ENCODE measurements at regions not wholly inside any gene's neighbourhood (a gene's known extent, or its start where the extent isn't known, plus 50 kb on each side); places are given as distances from the start of the nearest gene placed in this dataset.

DNA sequence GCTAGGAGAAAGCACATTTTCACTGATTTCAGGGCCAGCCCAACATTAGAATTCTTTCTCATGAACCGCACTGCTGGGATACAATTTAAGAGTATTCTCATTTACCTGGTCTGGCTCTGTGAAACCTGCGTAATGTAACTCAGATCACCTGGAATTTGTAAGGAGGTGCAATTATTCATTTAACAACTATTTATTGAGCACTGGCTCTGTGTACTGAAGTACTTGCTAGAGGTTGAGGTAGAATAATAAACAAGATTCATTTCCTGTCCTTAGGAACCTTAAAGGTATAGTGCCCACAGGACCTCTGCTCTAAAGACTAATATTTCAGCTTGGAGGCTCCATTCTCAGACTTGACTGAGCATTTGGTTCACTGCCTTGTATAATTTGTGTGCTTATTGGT, 242.2 kb upstream of the ZPLD1 start:
- no peak overlapping the region for H3K4me3 ChIP-seq (ENCODE audit: low read depth, low read length)
- TF ChIP-seq, protein P1, sequence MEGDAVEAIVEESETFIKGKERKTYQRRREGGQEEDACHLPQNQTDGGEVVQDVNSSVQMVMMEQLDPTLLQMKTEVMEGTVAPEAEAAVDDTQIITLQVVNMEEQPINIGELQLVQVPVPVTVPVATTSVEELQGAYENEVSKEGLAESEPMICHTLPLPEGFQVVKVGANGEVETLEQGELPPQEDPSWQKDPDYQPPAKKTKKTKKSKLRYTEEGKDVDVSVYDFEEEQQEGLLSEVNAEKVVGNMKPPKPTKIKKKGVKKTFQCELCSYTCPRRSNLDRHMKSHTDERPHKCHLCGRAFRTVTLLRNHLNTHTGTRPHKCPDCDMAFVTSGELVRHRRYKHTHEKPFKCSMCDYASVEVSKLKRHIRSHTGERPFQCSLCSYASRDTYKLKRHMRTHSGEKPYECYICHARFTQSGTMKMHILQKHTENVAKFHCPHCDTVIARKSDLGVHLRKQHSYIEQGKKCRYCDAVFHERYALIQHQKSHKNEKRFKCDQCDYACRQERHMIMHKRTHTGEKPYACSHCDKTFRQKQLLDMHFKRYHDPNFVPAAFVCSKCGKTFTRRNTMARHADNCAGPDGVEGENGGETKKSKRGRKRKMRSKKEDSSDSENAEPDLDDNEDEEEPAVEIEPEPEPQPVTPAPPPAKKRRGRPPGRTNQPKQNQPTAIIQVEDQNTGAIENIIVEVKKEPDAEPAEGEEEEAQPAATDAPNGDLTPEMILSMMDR (conservative IDR thresholded peaks at IDR 0.05; ENCODE audit: low read depth, low read length) = no peak
- DNase-seq (ENCODE audit: low read depth) = no peak

DNA sequence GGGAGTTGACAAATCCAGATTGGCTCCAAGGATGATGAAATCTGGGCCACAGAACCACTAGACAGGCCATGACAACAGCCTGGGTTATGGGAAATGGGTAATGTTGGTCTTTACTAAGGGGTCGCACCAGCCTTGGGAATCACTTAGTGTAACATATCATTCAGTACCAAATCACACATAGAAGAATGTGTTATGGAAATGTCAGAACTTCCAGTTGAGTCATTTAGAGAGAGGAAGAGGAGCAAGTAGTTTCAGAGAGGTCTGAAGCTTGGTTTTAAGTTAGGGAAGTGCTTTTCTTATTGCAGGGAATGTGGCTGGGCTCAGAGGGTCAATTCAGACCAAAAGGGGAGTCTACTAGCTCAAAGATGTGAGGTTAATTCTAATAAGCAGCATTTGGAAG, 241.6 kb upstream of the ZPLD1 start:
- TF ChIP-seq, protein P1 (conservative IDR thresholded peaks at IDR 0.05; ENCODE audit: low read depth, low read length) = no peak
- no peak for DNase-seq (ENCODE audit: low read depth)
- no peak overlapping the region for H3K4me3 ChIP-seq (ENCODE audit: low read depth, low read length)

DNA sequence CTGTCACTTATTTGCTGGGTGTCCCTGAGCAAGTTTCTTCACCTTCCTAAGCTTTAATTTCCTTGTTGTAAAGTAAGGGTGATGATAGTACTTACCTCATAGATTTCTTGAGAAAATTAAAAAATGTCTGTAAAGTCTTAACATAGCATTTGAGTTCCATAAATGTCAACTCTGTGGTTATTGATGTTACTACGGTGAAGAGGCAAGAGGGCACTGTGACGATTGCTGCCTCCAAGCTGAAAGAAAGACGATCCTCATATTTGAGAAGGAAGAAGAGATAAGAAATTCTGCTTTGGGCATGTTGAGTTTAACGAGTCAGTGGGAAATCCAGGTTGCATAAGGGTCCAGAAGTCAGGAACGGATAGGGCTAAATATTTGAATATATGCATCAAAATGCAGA, 240.8 kb upstream of the ZPLD1 start:
- TF ChIP-seq, protein P1 (conservative IDR thresholded peaks at IDR 0.05; ENCODE audit: low read depth, low read length) = no peak
- H3K4me3 ChIP-seq (ENCODE audit: low read depth, low read length) = no peak overlapping the region

DNA sequence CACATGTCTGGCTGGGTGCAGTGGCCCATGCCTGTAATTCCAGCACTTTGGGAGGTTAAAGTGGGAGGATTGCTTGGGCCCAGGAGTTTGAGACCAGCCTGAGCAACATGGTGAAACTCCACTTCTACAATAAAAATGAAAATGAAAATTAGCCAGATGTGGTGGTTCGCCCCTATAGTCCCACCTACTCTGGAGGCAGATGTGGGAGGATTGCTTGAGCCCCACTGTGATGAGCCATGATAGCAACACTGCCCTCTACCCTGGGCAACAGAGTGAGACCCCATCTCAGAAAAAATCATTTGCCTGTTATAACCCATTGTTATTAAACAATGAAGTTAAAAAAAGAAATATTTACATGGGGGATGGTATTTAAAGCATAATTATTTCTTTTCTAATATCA, 240.1 kb upstream of the ZPLD1 start:
- no peak for DNase-seq (ENCODE audit: low read depth)
- TF ChIP-seq, protein P1 (conservative IDR thresholded peaks at IDR 0.05; ENCODE audit: low read depth, low read length) = no peak
- no peak overlapping the region for H3K4me3 ChIP-seq (ENCODE audit: low read depth, low read length)

More for the DNA sequence above, 240.8 kb upstream of the ZPLD1 start:
- no peak for DNase-seq (ENCODE audit: low read depth)

DNA sequence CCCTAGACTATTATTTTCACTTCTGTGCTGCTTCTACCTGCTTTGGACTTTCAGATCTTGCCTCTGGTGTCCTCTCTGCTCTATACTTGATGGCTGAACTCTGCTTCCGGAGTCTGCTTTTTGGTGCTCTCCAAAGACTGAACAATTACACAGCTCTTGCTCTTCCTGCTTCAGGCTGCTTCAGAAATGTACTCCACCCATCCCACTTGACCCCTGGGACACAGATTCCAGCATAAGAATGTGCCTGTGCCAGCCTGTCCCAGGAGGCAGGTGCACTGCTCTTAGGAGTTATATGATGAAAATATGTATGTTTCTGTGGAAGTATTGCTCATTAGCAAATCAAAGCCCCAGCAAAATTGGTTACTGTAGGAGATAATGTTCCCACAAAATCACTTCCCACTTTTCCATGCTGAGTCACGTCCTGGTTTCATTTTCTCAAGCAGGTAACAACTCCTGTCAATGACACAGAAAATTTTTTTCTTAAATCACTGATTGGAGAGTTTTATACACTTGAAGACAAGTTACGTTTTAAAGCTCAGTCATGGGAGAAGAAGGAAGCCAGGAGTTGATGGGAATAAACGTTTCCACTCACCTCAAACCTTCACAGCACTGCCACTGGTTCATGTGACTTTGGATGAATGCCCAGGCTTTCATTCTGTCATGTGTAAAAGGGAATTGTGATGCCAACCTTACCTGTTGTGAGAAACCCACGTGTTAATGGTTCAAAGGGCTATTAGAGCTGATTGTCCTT, 239.4 kb upstream of the ZPLD1 start:
- TF ChIP-seq, protein P1 (conservative IDR thresholded peaks at IDR 0.05; ENCODE audit: low read depth, low read length) = no peak
- H3K4me3 ChIP-seq (ENCODE audit: low read depth, low read length) = peak overlapping the region; percentile 9
- DNase-seq (ENCODE audit: low read depth) = peak; percentile 91

DNA sequence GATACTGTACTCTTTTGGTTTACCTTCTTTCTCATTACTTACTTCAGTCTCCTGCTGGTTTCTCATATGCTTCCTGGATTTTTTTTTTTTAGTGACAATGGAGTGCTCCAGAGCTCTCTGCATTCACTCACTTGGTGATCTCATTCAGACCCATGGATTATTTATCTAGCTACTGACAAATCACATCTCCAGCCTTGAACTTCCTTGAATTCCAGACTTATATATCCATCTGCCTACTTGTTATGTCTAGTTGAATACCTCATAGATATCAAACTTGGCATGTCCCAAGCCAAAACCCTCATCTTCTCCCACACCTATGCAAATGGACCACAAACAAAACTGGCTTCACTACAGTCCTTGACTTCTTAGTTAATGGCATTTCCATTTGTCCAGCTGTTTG, 234.7 kb upstream of the ZPLD1 start:
- no peak for DNase-seq (ENCODE audit: low read depth)
- H3K4me3 ChIP-seq (ENCODE audit: low read depth, low read length) = no peak overlapping the region
- TF ChIP-seq, protein P1 (conservative IDR thresholded peaks at IDR 0.05; ENCODE audit: low read depth, low read length) = no peak

DNA sequence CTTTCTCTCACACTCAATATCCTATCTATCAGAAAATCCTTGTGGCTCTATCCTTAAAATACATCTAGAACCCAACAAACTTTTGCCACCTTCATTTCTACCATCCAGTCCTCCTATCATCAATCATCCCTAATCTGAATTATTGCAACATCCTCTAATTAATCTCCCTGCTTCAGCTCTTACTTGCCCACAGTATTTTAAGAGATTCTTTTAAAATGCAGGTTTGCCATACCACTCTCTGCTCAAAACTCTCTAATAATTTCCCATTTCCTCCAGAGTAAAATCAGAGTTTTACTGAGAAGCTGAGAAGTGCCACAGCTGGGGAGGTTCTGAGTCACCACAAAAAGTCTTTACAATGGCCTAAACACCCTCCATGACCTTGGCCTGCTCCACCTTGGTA, 234.3 kb upstream of the ZPLD1 start:
- no peak for DNase-seq (ENCODE audit: low read depth)
- TF ChIP-seq, protein P1 (conservative IDR thresholded peaks at IDR 0.05; ENCODE audit: low read depth, low read length) = no peak

More for the DNA sequence above, 234.3 kb upstream of the ZPLD1 start:
- H3K4me3 ChIP-seq (ENCODE audit: low read depth, low read length) = no peak overlapping the region
